SK-N-SH treated with all-trans-retinoic acid at 6 μM for 48 hours (cell line): ENCODE measurements at regions not wholly inside any gene's neighbourhood (a gene's known extent, or its start where the extent isn't known, plus 50 kb on each side); places are given as distances from the start of the nearest gene placed in this dataset.

Experiments used
- ATAC-seq: fragments of 200-7000 bp; cut with Tn5 transposase; 3 replicates; pipeline ENCODE4 v1.9.1; 2020; ENCODE audit warnings: mild to moderate bottlenecking, moderate library complexity
- ARNTL ChIP-seq: fragments of 450-650 bp; formaldehyde crosslinking; IDR thresholded peaks from 2 replicates; pipeline ENCODE4 v1.5.0; 2020; ENCODE audit warnings: low read depth, mild to moderate bottlenecking, moderate library complexity, borderline replicate concordance
- BACH2 ChIP-seq: fragments of 250-450 bp; sonication (Bioruptor Pico); IDR thresholded peaks from 2 replicates; pipeline ENCODE4 v1.9.0; 2021; ENCODE audit warnings: mild to moderate bottlenecking, borderline replicate concordance
- CREB5 ChIP-seq: fragments of 250-450 bp; sonication (Bioruptor Pico); IDR thresholded peaks from 2 replicates; pipeline ENCODE4 v1.5.1; 2020; ENCODE audit warnings: low read depth, mild to moderate bottlenecking, moderate library complexity
- CSDC2 ChIP-seq: fragments of 250-450 bp; sonication (Bioruptor Pico); IDR thresholded peaks from 2 replicates; pipeline ENCODE4 v1.5.0; 2020; ENCODE audit warnings: mild to moderate bottlenecking, moderate library complexity
- ESRRG ChIP-seq: fragments of 250-450 bp; sonication (Bioruptor Pico); IDR thresholded peaks from 2 replicates; pipeline ENCODE4 v1.6.1; 2021; ENCODE audit warnings: mild to moderate bottlenecking
- GLIS3 ChIP-seq: fragments of 250-450 bp; sonication (Bioruptor Pico); IDR thresholded peaks from 2 replicates; pipeline ENCODE4 v1.5.0; 2020; ENCODE audit warnings: mild to moderate bottlenecking, moderate library complexity
- ISL1 ChIP-seq: fragments of 250-450 bp; sonication (Bioruptor Pico); IDR thresholded peaks from 2 replicates; pipeline ENCODE4 v2.1.2; 2022; ENCODE audit warnings: mild to moderate bottlenecking, moderate library complexity
- OSR1 ChIP-seq: fragments of 250-450 bp; sonication (Bioruptor Pico); IDR thresholded peaks from 2 replicates; pipeline ENCODE4 v1.8.0; 2022; ENCODE audit warnings: moderate library complexity, mild to moderate bottlenecking, inconsistent platforms
- PATZ1 ChIP-seq: fragments of 250-450 bp; sonication (Bioruptor Pico); IDR thresholded peaks from 2 replicates; pipeline ENCODE4 v1.8.0; 2020; ENCODE audit warnings: mild to moderate bottlenecking, moderate library complexity, borderline replicate concordance
- POU6F1 ChIP-seq: fragments of 250-450 bp; sonication (Bioruptor Pico); IDR thresholded peaks from 2 replicates; pipeline ENCODE4 v1.8.0; 2021; ENCODE audit warnings: low read depth, mild to moderate bottlenecking, moderate library complexity, borderline replicate concordance
- PPARA ChIP-seq: fragments of 250-450 bp; sonication (Bioruptor Pico); IDR thresholded peaks from 2 replicates; pipeline ENCODE4 v1.5.0; 2020; ENCODE audit warnings: mild to moderate bottlenecking, borderline replicate concordance
- RARB ChIP-seq: fragments of 250-450 bp; sonication (Bioruptor Pico); IDR thresholded peaks from 2 replicates; pipeline ENCODE4 v1.8.0; 2021; ENCODE audit warnings: mild to moderate bottlenecking, moderate library complexity
- SNAI2 ChIP-seq: fragments of 250-450 bp; sonication (Bioruptor Pico); IDR thresholded peaks from 2 replicates; pipeline ENCODE4 v1.5.0; 2020; ENCODE audit warnings: mild to moderate bottlenecking, moderate library complexity
- TCF4 ChIP-seq: fragments of 250-450 bp; sonication (Bioruptor Pico); IDR thresholded peaks from 2 replicates; pipeline ENCODE4 v1.8.0; 2021; ENCODE audit warnings: mild to moderate bottlenecking, moderate library complexity, borderline replicate concordance
- TOX ChIP-seq: fragments of 250-450 bp; sonication (Bioruptor Pico); IDR thresholded peaks from 2 replicates; pipeline ENCODE4 v1.8.0; 2021; ENCODE audit warnings: mild to moderate bottlenecking, moderate library complexity, borderline replicate concordance
- ZC3H10 ChIP-seq: fragments of 250-450 bp; sonication (Bioruptor Pico); IDR thresholded peaks from 2 replicates; pipeline ENCODE4 v1.5.1; 2021; ENCODE audit warnings: mild to moderate bottlenecking, moderate library complexity
- ZFP3 ChIP-seq: fragments of 250-450 bp; sonication (Bioruptor Pico); IDR thresholded peaks from 2 replicates; pipeline ENCODE4 v1.5.0; 2020; ENCODE audit warnings: mild to moderate bottlenecking, moderate library complexity
- ZFP30 ChIP-seq: fragments of 450-650 bp; formaldehyde crosslinking; IDR thresholded peaks from 2 replicates; pipeline ENCODE4 v1.5.0; 2022; ENCODE audit warnings: mild to moderate bottlenecking, moderate library complexity
- ZNF565 ChIP-seq: fragments of 450-650 bp; formaldehyde crosslinking; conservative IDR thresholded peaks from 2 replicates; pipeline ENCODE4 v1.5.0; 2020; ENCODE audit warnings: low read depth, mild to moderate bottlenecking, moderate library complexity
- ZNF8 ChIP-seq: fragments of 450-650 bp; formaldehyde crosslinking; IDR thresholded peaks from 2 replicates; pipeline ENCODE4 v1.5.0; 2020; ENCODE audit warnings: mild to moderate bottlenecking, moderate library complexity
- TF ChIP-seq, protein P1 (sequence below): fragments of 250-450 bp; sonication (Bioruptor Pico); IDR thresholded peaks from 2 replicates; pipeline ENCODE4 v1.5.1; 2021; ENCODE audit warnings: mild to moderate bottlenecking, moderate library complexity

- ATAC-seq, result no peak
- no peak for TF ChIP-seq ARNTL (CRISPR knock-in tag)
- no peak for TF ChIP-seq PATZ1 (CRISPR knock-in tag)
- TF ChIP-seq ZFP3 (CRISPR knock-in tag), result no peak
- TF ChIP-seq RARB (CRISPR knock-in tag), result no peak
- no peak for TF ChIP-seq POU6F1 (CRISPR knock-in tag)
- no peak for TF ChIP-seq ZNF565 (CRISPR knock-in tag)
- no peak for TF ChIP-seq CREB5 (CRISPR knock-in tag)
- TF ChIP-seq ESRRG, result no peak
- no peak for TF ChIP-seq GLIS3
- no peak for TF ChIP-seq ZC3H10
- TF ChIP-seq BACH2, result no peak
- no peak for TF ChIP-seq TOX (CRISPR knock-in tag)
- TF ChIP-seq OSR1 (CRISPR knock-in tag), result no peak
- no peak for TF ChIP-seq SNAI2 (CRISPR knock-in tag)
- TF ChIP-seq, protein P1, sequence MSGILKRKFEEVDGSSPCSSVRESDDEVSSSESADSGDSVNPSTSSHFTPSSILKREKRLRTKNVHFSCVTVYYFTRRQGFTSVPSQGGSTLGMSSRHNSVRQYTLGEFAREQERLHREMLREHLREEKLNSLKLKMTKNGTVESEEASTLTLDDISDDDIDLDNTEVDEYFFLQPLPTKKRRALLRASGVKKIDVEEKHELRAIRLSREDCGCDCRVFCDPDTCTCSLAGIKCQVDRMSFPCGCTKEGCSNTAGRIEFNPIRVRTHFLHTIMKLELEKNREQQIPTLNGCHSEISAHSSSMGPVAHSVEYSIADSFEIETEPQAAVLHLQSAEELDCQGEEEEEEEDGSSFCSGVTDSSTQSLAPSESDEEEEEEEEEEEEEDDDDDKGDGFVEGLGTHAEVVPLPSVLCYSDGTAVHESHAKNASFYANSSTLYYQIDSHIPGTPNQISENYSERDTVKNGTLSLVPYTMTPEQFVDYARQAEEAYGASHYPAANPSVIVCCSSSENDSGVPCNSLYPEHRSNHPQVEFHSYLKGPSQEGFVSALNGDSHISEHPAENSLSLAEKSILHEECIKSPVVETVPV (CRISPR knock-in tag), result no peak
- no peak for TF ChIP-seq ISL1 (CRISPR knock-in tag)
Observed at GRCh38 chr4:184309241-184310170, 91.8 kb upstream of the ENPP6 start.

DNA sequence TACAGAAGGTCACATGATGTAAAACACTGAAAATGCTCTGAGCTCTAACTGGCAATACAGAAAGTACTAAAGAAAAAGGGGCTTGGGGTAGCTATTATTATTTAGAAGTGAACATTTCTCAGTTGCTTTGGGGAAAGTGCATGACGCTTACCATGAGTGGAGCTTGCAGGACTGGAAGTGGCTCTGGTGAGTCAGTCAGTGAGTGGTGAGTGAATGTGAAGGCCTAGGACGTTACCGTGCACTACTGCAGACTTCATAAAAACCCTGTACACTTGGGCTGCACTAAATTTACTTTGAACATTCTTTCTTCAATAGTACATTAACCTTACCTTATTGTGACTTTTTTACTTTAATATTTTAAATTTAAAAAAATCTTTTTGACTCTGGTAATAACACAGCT lies 89.3 kb upstream of the ENPP6 start:
- no peak for TF ChIP-seq ZNF8 (CRISPR knock-in tag)
- no peak for TF ChIP-seq PPARA (CRISPR knock-in tag)
- no peak for TF ChIP-seq ARNTL (CRISPR knock-in tag)
- no peak for TF ChIP-seq ESRRG
- TF ChIP-seq SNAI2 (CRISPR knock-in tag), result no peak
- TF ChIP-seq CREB5 (CRISPR knock-in tag), result no peak
- TF ChIP-seq RARB (CRISPR knock-in tag), result no peak
- no peak for TF ChIP-seq TCF4 (CRISPR knock-in tag)
- TF ChIP-seq PATZ1 (CRISPR knock-in tag), result no peak
- no peak for TF ChIP-seq OSR1 (CRISPR knock-in tag)
- no peak for ATAC-seq

DNA sequence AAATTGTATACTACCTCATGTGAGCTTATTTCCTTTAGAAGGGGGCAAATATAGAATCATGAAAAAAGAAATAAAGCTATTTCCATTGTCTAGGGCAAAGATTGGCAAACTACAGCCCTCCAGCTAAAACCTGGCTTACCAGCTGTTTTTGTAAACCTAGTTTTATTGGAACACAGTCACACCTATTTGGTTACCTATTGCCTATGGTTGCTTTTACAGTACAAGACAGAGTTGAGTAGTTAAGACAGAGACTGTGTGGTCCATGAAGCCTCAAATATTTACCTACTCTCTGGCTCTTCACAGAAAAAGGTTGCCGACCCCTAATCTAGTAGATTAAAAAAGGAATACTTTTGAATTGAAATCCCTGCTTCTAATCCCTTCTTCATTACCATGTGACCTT lies 88.8 kb upstream of the ENPP6 start:
- no peak for ATAC-seq
- TF ChIP-seq, protein P1 (CRISPR knock-in tag), result no peak
- TF ChIP-seq ZFP3 (CRISPR knock-in tag) (no peak), ZNF8 (CRISPR knock-in tag) (no peak), BACH2 (no peak), POU6F1 (CRISPR knock-in tag) (no peak), ZFP30 (no peak), ARNTL (CRISPR knock-in tag) (no peak), PPARA (CRISPR knock-in tag) (no peak), ZNF565 (CRISPR knock-in tag) (no peak), TOX (CRISPR knock-in tag) (no peak), CSDC2 (CRISPR knock-in tag) (no peak), GLIS3 (no peak), SNAI2 (CRISPR knock-in tag) (no peak), ISL1 (CRISPR knock-in tag) (no peak)
